GM20000 (cell line): ENCODE measurements at regions not wholly inside any gene's neighbourhood (a gene's known extent, or its start where the extent isn't known, plus 50 kb on each side); places are given as distances from the start of the nearest gene placed in this dataset.

ENCODE experiments used
- DNase-seq: peaks from one replicate; pipeline ENCODE4 v3.0.0; 2012; ENCODE audit warnings: low spot score
- TF ChIP-seq, protein P1 (sequence below): IDR thresholded peaks from 2 replicates; pipeline ENCODE4 v1.5.1; 2012; ENCODE audit warnings: mild to moderate bottlenecking, control low read depth; ENCODE audit errors: extremely low read depth, missing control alignments

DNA sequence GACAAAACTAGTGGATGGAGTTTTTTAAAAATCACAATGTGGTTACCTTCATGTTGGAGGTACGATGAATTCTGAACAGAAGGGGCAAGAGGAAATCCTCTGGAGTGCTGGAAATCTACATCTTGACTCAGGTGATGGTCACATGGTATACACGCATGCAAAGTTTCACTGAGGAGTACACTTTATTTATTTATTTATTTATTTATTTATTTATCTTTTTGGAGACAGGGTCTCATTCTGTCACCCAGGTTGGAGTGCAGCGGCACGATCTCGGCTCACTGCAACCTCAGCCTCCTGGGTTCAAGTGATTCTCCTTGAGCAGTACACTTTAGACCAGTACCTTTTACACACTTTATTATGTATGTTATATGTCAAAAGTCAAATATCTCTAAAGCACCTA is 645.7 kb upstream of the DIPK2B start:
- TF ChIP-seq, protein P1, sequence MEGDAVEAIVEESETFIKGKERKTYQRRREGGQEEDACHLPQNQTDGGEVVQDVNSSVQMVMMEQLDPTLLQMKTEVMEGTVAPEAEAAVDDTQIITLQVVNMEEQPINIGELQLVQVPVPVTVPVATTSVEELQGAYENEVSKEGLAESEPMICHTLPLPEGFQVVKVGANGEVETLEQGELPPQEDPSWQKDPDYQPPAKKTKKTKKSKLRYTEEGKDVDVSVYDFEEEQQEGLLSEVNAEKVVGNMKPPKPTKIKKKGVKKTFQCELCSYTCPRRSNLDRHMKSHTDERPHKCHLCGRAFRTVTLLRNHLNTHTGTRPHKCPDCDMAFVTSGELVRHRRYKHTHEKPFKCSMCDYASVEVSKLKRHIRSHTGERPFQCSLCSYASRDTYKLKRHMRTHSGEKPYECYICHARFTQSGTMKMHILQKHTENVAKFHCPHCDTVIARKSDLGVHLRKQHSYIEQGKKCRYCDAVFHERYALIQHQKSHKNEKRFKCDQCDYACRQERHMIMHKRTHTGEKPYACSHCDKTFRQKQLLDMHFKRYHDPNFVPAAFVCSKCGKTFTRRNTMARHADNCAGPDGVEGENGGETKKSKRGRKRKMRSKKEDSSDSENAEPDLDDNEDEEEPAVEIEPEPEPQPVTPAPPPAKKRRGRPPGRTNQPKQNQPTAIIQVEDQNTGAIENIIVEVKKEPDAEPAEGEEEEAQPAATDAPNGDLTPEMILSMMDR: no peak
- DNase-seq: no peak

DNA sequence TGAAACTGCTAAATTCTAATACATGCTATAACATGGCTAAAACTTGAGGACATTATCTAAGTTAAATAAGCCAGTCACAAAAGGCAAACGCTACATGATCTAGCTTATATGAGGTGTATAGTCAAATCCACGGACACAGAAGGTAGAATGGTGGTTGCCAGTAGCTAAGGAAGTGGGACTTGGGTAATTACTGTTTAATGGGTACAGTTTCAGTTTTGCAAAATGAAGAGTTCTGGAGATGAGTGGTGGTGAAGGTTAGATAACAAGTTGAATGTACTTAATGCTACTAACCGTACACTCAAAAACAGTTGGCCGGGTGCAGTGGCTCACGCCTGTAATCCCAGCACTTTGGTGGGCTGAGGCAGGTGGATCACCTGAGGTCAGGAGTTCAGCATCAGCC is 644.5 kb upstream of the DIPK2B start:
- no peak for DNase-seq
- TF ChIP-seq, protein P1: no peak

DNA sequence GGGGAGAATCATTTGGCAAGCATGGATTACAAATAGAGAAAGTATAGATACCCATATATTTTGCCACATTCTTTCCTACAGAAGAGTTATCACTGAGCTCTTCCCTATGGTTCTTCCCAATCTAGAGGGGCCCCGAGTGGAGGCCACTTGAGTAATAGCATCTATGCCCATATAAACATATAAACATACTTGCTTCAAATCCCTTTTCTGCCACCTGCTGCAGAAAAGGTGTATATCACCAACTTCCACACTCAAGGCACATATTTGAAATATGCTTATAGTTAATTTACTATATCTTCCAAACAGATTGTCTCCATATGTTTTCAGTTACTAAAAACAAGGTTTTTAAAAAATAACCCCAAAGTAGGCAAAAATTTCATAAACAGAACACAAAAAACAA is 642.8 kb upstream of the DIPK2B start:
- DNase-seq: peak; percentile 15
- TF ChIP-seq, protein P1: no peak

- DNase-seq: no peak
- TF ChIP-seq, protein P1: no peak
These were observed 642.2 kb upstream of the DIPK2B start for GRCh38 chrX:45842926-45843315.

- TF ChIP-seq, protein P1: no peak
- DNase-seq: no peak
These were observed 641.7 kb upstream of the DIPK2B start for GRCh38 chrX:45842207-45842925.

GRCh38 chrX:45840411-45840950 is 639.8 kb upstream of the DIPK2B start:
- TF ChIP-seq, protein P1: no peak
- no peak for DNase-seq

DNA sequence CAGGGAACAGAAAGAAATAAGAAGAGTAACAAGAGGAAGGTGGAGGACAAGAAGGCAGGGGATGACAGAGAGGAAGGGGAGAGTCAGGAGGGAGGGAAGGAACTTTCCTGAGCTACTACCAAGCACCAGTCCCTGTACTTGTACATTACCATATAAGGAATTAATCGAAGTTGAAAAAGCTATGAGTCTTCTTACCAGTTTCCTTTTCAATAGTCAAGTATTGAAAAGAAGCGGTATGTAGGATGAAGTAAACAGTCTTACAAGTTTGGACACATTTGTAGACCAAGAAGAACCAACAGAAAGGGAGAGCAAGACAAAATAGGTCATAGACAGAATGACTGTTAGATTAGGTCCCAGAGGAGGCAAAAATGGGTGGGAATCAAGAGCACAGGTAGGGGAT is 629.7 kb upstream of the DIPK2B start:
- DNase-seq: no peak
- TF ChIP-seq, protein P1: no peak
